Brain microvascular endothelial cell (primary cell): ENCODE measurements at regions not wholly inside any gene's neighbourhood (a gene's known extent, or its start where the extent isn't known, plus 50 kb on each side); places are given as distances from the start of the nearest gene placed in this dataset.

Experiments
- DNase-seq: peaks from one replicate; pipeline ENCODE4 v3.0.0-alpha.2; 2020
- H3K27ac ChIP-seq: fragments of 250-450 bp; sonication (Bioruptor Pico); 2 replicates; pipeline ENCODE4 v1.5.1; 2020; ENCODE audit warnings: mild to moderate bottlenecking, moderate library complexity
- H3K27me3 ChIP-seq: fragments of 250-450 bp; sonication (Bioruptor Pico); replicated peaks from 2 replicates; pipeline ENCODE4 v1.5.1; 2020; ENCODE audit warnings: mild to moderate bottlenecking
- H3K36me3 ChIP-seq: fragments of 250-450 bp; sonication (Bioruptor Pico); replicated peaks from 2 replicates; pipeline ENCODE4 v1.5.1; 2020; ENCODE audit warnings: mild to moderate bottlenecking
- H3K4me3 ChIP-seq: 2 replicates; pipeline ENCODE4 v1.5.1; 2011; ENCODE audit warnings: low read depth, mild to moderate bottlenecking, control low read depth, low read length, moderate library complexity
- in situ Hi-C: cut with HindIII; loops from 2 replicates; pipeline ENCODE4 v1.10.0; 2017; ENCODE audit warnings: low sequenced_read_pairs, low pct_ligation_motif_present
- TF ChIP-seq, protein P1 (sequence below): IDR thresholded peaks from 2 replicates; pipeline ENCODE4 v1.5.1; 2011; ENCODE audit warnings: low read depth, mild to moderate bottlenecking, moderate library complexity, low read length, control low read depth, inconsistent platforms; ENCODE audit errors: missing control alignments

- DNase-seq: no peak
- Histone ChIP-seq H3K4me3 (no peak overlapping the region), H3K27me3 (no peaks in the 10 kb centered on the region), H3K27ac (no peak overlapping the region), H3K36me3 (no peaks in the 10 kb centered on the region)
- in situ Hi-C loops: no loop called here
- TF ChIP-seq, protein P1, sequence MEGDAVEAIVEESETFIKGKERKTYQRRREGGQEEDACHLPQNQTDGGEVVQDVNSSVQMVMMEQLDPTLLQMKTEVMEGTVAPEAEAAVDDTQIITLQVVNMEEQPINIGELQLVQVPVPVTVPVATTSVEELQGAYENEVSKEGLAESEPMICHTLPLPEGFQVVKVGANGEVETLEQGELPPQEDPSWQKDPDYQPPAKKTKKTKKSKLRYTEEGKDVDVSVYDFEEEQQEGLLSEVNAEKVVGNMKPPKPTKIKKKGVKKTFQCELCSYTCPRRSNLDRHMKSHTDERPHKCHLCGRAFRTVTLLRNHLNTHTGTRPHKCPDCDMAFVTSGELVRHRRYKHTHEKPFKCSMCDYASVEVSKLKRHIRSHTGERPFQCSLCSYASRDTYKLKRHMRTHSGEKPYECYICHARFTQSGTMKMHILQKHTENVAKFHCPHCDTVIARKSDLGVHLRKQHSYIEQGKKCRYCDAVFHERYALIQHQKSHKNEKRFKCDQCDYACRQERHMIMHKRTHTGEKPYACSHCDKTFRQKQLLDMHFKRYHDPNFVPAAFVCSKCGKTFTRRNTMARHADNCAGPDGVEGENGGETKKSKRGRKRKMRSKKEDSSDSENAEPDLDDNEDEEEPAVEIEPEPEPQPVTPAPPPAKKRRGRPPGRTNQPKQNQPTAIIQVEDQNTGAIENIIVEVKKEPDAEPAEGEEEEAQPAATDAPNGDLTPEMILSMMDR: no peak
Measured at GRCh38 chr19:30094756-30095140, 152.7 kb downstream of the URI1 start.

- no peak for DNase-seq
- in situ Hi-C loops: no loop called here
Measured at GRCh38 chr19:30095171-30095570, 153.1 kb downstream of the URI1 start.

GRCh38 chr19:30096596-30097370 is 154.7 kb downstream of the URI1 start:
- in situ Hi-C loops: no loop called here
- DNase-seq: no peak
- TF ChIP-seq, protein P1: no peak
- Histone ChIP-seq H3K27me3 (no peaks in the 10 kb centered on the region), H3K36me3 (no peaks in the 10 kb centered on the region), H3K27ac (no peak overlapping the region), H3K4me3 (no peak overlapping the region)

More at GRCh38 chr19:30095171-30095570, 153.1 kb downstream of the URI1 start:
- H3K4me3 ChIP-seq: no peak overlapping the region
- no peak overlapping the region for H3K27ac ChIP-seq
- no peaks in the 10 kb centered on the region for H3K36me3 ChIP-seq
- no peaks in the 10 kb centered on the region for H3K27me3 ChIP-seq
- TF ChIP-seq, protein P1: no peak

GRCh38 chr19:30097746-30098280 is 155.8 kb downstream of the URI1 start:
- no peak overlapping the region for H3K27ac ChIP-seq
- no peak overlapping the region for H3K4me3 ChIP-seq
- no peaks in the 10 kb centered on the region for H3K27me3 ChIP-seq
- H3K36me3 ChIP-seq: no peaks in the 10 kb centered on the region
- in situ Hi-C loops: no loop called here
- TF ChIP-seq, protein P1: no peak
- no peak for DNase-seq

DNA sequence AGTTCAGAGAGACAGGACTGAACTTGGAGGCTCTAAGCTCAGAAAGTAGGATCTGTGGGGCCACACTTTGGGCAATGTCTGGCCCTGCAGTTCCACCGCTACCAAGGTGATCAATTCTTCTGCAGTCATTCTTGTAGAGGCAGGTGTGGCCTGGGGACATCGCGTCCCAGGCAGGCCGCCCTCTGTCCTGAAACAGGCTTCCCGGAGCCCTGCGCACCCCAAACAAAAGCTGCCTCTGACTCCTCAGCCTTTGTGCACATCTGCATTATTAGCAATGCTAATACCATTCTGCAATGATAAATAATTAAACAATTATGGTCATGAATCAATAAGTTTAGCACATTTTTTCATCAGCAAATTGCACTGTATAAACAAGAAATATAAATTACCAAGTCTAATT is 160.2 kb downstream of the URI1 start:
- TF ChIP-seq, protein P1: no peak
- Histone ChIP-seq H3K36me3 (no peaks in the 10 kb centered on the region), H3K4me3 (no peak overlapping the region), H3K27me3 (no peaks in the 10 kb centered on the region), H3K27ac (no peak overlapping the region)
- in situ Hi-C loops: no loop called here
- no peak for DNase-seq

DNA sequence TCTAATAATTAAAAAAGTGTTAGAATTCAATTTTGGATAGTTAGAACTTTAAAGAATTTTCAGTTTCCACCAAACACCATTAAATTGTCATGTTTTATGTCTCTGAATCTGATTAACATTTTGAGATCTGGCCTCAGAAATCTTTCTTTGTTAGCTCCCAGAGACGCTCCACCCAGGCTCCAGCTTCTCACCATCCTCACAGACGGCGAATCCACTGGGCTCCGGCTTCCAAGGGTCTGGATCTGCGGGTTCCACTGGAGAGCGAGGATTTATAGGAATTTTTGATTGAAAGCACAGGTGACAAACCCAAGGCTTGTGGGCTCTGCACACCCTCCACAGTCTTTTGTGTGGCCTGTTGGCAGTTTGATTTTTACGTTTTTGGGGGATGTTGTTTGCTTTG is 160.6 kb downstream of the URI1 start:
- TF ChIP-seq, protein P1: no peak
- H3K27ac ChIP-seq: no peak overlapping the region
- in situ Hi-C loops: no loop called here
- no peaks in the 10 kb centered on the region for H3K27me3 ChIP-seq
- H3K36me3 ChIP-seq: no peaks in the 10 kb centered on the region
- DNase-seq: no peak
- H3K4me3 ChIP-seq: no peak overlapping the region
